Spleen (tissue), 7 donors: ENCODE measurements at regions not wholly inside any gene's neighbourhood (a gene's known extent, or its start where the extent isn't known, plus 50 kb on each side); places are given as distances from the start of the nearest gene placed in this dataset.

Experiments
- CTCF ChIP-seq, 11 experiments: fragments of 200-600 bp in 7 of 11; fragments of 450-650 bp in 4 of 11; sonication (generic) in 4 of 11; IDR thresholded peaks in 8 of 11; conservative IDR thresholded peaks in 3 of 11; 1 replicate in 7 of 11; 2 replicates in 4 of 11; pipeline versions ENCODE4 v1.4.0 to v1.8.0; 2016 to 2021; ENCODE audit warnings: antibody characterized with exemption in 11 of 11, inconsistent platforms in 4 of 11, mild to moderate bottlenecking in 1 of 11
- POLR2A ChIP-seq, 3 donors: fragments of 450-650 bp; IDR thresholded peaks; one replicate each; pipeline ENCODE4 v1.5.1; 2017; ENCODE audit warnings: antibody characterized with exemption in 3 of 3, mild to moderate bottlenecking in 1 of 3
- POLR2AphosphoS5 ChIP-seq, 3 donors: sonication (generic); formaldehyde crosslinking; IDR thresholded peaks; one replicate each; pipeline ENCODE4 v1.5.1; 2017; ENCODE audit warnings: antibody characterized with exemption in 3 of 3
- donor health status: DM: no; HTN: no; CAD: no; lungs with moderate emphysema.
- donor health status: DM: no; HTN: no; CAD: no.
- donor health status: DM: no; HTN: no; CAD: no.

- TF ChIP-seq POLR2AphosphoS5 (IDR thresholded peaks at IDR 0.05) (no peak), CTCF (IDR thresholded peaks at IDR 0.05 in 8 of 11, conservative IDR thresholded peaks at IDR 0.05 in 3 of 11) (no peak), POLR2A (IDR thresholded peaks at IDR 0.05) (no peak)
Observed at GRCh38 chr5:28208356-28208755, 1170.0 kb upstream of the CDH9 start.
